HEK293 (cell line): ENCODE measurements at regions not wholly inside any gene's neighbourhood (a gene's known extent, or its start where the extent isn't known, plus 50 kb on each side); places are given as distances from the start of the nearest gene placed in this dataset.

ENCODE experiments used
- CTCF ChIA-PET: fragments of 350-600 bp; formaldehyde crosslinking; extraction: SDS; loops from one replicate; lab custom pipeline; 2021; ENCODE audit warnings: antibody characterized with exemption; lab: Yijun Ruan, JAX
- POLR2A ChIA-PET: fragments of 300-600 bp; formaldehyde crosslinking; extraction: SDS; loops from one replicate; lab custom pipeline; 2020; ENCODE audit warnings: antibody characterized with exemption, inconsistent platforms; lab: Yijun Ruan, JAX
- H3K27ac ChIP-seq: fragments of 200-500 bp; sonication (Bioruptor generic); 2 replicates; pipeline ENCODE4 v1.5.1; 2014; ENCODE audit warnings: low read depth, low read length, control low read depth, inconsistent platforms; ENCODE audit errors: extremely low read depth
- H3K36me3 ChIP-seq, 2 experiments: fragments of 200-500 bp in 1 of 2; sonication (Bioruptor generic) in 1 of 2; 1 replicate in 1 of 2; 2 replicates in 1 of 2; pipeline ENCODE4 v1.5.1; 2014 to 2017; ENCODE audit warnings: inconsistent platforms in 2 of 2, low read length in 2 of 2; ENCODE audit not compliant: control insufficient read depth in 2 of 2, insufficient read depth in 1 of 2
- H3K4me1 ChIP-seq: fragments of 200-500 bp; sonication (Bioruptor generic); 2 replicates; pipeline ENCODE4 v1.5.1; 2014; ENCODE audit warnings: mild to moderate bottlenecking, low read length, inconsistent platforms; ENCODE audit not compliant: control insufficient read depth, insufficient read depth
- H3K4me3 ChIP-seq: 2 replicates; pipeline ENCODE4 v1.5.1; 2011; ENCODE audit warnings: low read depth, mild to moderate bottlenecking, control low read depth, low read length, moderate library complexity
- H3K9me3 ChIP-seq: fragments of 200-500 bp; sonication (Bioruptor generic); 2 replicates; pipeline ENCODE4 v1.5.1; 2014; ENCODE audit warnings: low read depth, low read length, inconsistent platforms; ENCODE audit not compliant: control insufficient read depth, insufficient read depth
- INSM2 ChIP-seq: fragments of 450-650 bp; formaldehyde crosslinking; IDR thresholded peaks from 2 replicates; pipeline ENCODE4 v1.5.1; 2016; ENCODE audit warnings: missing biosample characterization, missing genetic modification characterization
- KLF8 ChIP-seq: fragments of 450-650 bp; formaldehyde crosslinking; IDR thresholded peaks from 2 replicates; pipeline ENCODE4 v1.5.1; 2016; ENCODE audit warnings: missing biosample characterization, missing genetic modification characterization
- MEIS1 ChIP-seq: sonication (generic); formaldehyde crosslinking; IDR thresholded peaks from 2 replicates; pipeline ENCODE4 v1.8.1; 2022; ENCODE audit warnings: missing genetic modification reagents, mild to moderate bottlenecking, borderline replicate concordance
- PRDM6 ChIP-seq: fragments of 450-650 bp; formaldehyde crosslinking; IDR thresholded peaks from 2 replicates; pipeline ENCODE4 v1.5.1; 2017; ENCODE audit warnings: missing biosample characterization, missing genetic modification characterization
- SALL2 ChIP-seq: fragments of 450-650 bp; formaldehyde crosslinking; IDR thresholded peaks from 2 replicates; pipeline ENCODE4 v1.5.0; 2017; ENCODE audit warnings: missing biosample characterization, mild to moderate bottlenecking, missing genetic modification characterization, borderline replicate concordance
- SCRT2 ChIP-seq: fragments of 450-650 bp; formaldehyde crosslinking; IDR thresholded peaks from 2 replicates; pipeline ENCODE4 v1.5.1; 2016; ENCODE audit warnings: missing biosample characterization, missing genetic modification characterization
- ZFP41 ChIP-seq: fragments of 450-650 bp; formaldehyde crosslinking; IDR thresholded peaks from 2 replicates; pipeline ENCODE4 v1.5.1; 2016; ENCODE audit warnings: missing biosample characterization, missing genetic modification characterization, borderline replicate concordance
- ZNF146 ChIP-seq: fragments of 450-650 bp; formaldehyde crosslinking; IDR thresholded peaks from 2 replicates; pipeline ENCODE4 v1.5.1; 2016; ENCODE audit warnings: missing biosample characterization, missing genetic modification characterization
- ZNF548 ChIP-seq: fragments of 450-650 bp; formaldehyde crosslinking; IDR thresholded peaks from 2 replicates; pipeline ENCODE4 v1.5.1; 2016; ENCODE audit warnings: missing biosample characterization, missing genetic modification characterization
- ZNF558 ChIP-seq: fragments of 450-650 bp; formaldehyde crosslinking; IDR thresholded peaks from 2 replicates; pipeline ENCODE4 v1.5.1; 2016; ENCODE audit warnings: missing biosample characterization, missing genetic modification characterization
- ZNF560 ChIP-seq: fragments of 450-650 bp; formaldehyde crosslinking; IDR thresholded peaks from 2 replicates; pipeline ENCODE4 v1.5.1; 2017; ENCODE audit warnings: missing biosample characterization, missing genetic modification characterization, borderline replicate concordance
- ZNF623 ChIP-seq: fragments of 450-650 bp; formaldehyde crosslinking; IDR thresholded peaks from 2 replicates; pipeline ENCODE4 v1.5.1; 2016; ENCODE audit warnings: missing biosample characterization, missing genetic modification characterization
- ZNF658 ChIP-seq: fragments of 450-650 bp; formaldehyde crosslinking; IDR thresholded peaks from 2 replicates; pipeline ENCODE4; 2016; ENCODE audit warnings: missing biosample characterization, missing genetic modification characterization
- ZNF837 ChIP-seq: fragments of 450-650 bp; formaldehyde crosslinking; IDR thresholded peaks from 2 replicates; pipeline ENCODE4 v1.5.1; 2016; ENCODE audit warnings: missing biosample characterization, missing genetic modification characterization
- TF ChIP-seq, protein P1 (sequence below): fragments of 450-650 bp; formaldehyde crosslinking; IDR thresholded peaks from 2 replicates; pipeline ENCODE4 v1.5.1; 2016; ENCODE audit warnings: missing biosample characterization, missing genetic modification characterization
- TF ChIP-seq, protein P2 (sequence below): IDR thresholded peaks from 2 replicates; pipeline ENCODE4 v1.6.1; 2011; ENCODE audit warnings: mild to moderate bottlenecking, low read depth, low read length, borderline replicate concordance
- TF ChIP-seq, protein P3 (sequence below): fragments of 450-650 bp; formaldehyde crosslinking; IDR thresholded peaks from 2 replicates; pipeline ENCODE4 v1.5.1; 2016; ENCODE audit warnings: missing biosample characterization, missing genetic modification characterization
- TF ChIP-seq, protein P4 (sequence below): fragments of 450-650 bp; formaldehyde crosslinking; IDR thresholded peaks from 2 replicates; pipeline ENCODE4 v1.5.1; 2016; ENCODE audit warnings: missing biosample characterization, missing genetic modification characterization, borderline replicate concordance
- TF ChIP-seq, protein P5 (sequence below): fragments of 450-650 bp; formaldehyde crosslinking; IDR thresholded peaks from 2 replicates; pipeline ENCODE4 v1.5.1; 2016; ENCODE audit warnings: missing biosample characterization, missing genetic modification characterization

DNA sequence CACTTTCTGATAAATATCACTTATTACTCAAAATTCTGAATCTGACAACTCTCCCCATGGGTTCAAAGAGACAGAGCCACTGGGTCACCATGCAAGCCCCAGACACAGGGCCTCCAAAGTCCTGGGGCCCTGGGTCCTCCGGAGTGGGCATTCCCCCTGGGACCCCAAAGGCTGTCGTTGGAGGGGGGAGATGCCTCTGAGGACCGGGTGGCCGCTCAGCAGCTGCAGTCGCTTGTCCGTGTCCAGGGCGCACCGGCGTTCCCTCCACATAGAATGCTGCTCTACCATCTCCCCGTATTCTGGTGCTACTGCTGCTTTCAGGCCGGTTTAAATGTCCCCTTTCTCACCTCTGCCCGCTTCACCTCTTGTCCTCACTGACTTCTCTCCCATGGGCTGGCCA lies 246.1 kb downstream of the TEX29 start:
- TF ChIP-seq, protein P1, sequence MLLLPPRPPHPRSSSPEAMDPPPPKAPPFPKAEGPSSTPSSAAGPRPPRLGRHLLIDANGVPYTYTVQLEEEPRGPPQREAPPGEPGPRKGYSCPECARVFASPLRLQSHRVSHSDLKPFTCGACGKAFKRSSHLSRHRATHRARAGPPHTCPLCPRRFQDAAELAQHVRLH: no peak
- TF ChIP-seq, protein P2, sequence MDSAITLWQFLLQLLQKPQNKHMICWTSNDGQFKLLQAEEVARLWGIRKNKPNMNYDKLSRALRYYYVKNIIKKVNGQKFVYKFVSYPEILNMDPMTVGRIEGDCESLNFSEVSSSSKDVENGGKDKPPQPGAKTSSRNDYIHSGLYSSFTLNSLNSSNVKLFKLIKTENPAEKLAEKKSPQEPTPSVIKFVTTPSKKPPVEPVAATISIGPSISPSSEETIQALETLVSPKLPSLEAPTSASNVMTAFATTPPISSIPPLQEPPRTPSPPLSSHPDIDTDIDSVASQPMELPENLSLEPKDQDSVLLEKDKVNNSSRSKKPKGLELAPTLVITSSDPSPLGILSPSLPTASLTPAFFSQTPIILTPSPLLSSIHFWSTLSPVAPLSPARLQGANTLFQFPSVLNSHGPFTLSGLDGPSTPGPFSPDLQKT: no peak
- TF ChIP-seq, protein P3, sequence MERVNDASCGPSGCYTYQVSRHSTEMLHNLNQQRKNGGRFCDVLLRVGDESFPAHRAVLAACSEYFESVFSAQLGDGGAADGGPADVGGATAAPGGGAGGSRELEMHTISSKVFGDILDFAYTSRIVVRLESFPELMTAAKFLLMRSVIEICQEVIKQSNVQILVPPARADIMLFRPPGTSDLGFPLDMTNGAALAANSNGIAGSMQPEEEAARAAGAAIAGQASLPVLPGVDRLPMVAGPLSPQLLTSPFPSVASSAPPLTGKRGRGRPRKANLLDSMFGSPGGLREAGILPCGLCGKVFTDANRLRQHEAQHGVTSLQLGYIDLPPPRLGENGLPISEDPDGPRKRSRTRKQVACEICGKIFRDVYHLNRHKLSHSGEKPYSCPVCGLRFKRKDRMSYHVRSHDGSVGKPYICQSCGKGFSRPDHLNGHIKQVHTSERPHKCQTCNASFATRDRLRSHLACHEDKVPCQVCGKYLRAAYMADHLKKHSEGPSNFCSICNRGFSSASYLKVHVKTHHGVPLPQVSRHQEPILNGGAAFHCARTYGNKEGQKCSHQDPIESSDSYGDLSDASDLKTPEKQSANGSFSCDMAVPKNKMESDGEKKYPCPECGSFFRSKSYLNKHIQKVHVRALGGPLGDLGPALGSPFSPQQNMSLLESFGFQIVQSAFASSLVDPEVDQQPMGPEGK (tag by site-specific recombination): no peak
- TF ChIP-seq ZNF146 (tag by site-specific recombination): no peak
- TF ChIP-seq ZNF837 (tag by site-specific recombination): no peak
- TF ChIP-seq KLF8: no peak
- no peak for TF ChIP-seq INSM2 (tag by site-specific recombination)
- no peak for TF ChIP-seq PRDM6
- TF ChIP-seq, protein P4, sequence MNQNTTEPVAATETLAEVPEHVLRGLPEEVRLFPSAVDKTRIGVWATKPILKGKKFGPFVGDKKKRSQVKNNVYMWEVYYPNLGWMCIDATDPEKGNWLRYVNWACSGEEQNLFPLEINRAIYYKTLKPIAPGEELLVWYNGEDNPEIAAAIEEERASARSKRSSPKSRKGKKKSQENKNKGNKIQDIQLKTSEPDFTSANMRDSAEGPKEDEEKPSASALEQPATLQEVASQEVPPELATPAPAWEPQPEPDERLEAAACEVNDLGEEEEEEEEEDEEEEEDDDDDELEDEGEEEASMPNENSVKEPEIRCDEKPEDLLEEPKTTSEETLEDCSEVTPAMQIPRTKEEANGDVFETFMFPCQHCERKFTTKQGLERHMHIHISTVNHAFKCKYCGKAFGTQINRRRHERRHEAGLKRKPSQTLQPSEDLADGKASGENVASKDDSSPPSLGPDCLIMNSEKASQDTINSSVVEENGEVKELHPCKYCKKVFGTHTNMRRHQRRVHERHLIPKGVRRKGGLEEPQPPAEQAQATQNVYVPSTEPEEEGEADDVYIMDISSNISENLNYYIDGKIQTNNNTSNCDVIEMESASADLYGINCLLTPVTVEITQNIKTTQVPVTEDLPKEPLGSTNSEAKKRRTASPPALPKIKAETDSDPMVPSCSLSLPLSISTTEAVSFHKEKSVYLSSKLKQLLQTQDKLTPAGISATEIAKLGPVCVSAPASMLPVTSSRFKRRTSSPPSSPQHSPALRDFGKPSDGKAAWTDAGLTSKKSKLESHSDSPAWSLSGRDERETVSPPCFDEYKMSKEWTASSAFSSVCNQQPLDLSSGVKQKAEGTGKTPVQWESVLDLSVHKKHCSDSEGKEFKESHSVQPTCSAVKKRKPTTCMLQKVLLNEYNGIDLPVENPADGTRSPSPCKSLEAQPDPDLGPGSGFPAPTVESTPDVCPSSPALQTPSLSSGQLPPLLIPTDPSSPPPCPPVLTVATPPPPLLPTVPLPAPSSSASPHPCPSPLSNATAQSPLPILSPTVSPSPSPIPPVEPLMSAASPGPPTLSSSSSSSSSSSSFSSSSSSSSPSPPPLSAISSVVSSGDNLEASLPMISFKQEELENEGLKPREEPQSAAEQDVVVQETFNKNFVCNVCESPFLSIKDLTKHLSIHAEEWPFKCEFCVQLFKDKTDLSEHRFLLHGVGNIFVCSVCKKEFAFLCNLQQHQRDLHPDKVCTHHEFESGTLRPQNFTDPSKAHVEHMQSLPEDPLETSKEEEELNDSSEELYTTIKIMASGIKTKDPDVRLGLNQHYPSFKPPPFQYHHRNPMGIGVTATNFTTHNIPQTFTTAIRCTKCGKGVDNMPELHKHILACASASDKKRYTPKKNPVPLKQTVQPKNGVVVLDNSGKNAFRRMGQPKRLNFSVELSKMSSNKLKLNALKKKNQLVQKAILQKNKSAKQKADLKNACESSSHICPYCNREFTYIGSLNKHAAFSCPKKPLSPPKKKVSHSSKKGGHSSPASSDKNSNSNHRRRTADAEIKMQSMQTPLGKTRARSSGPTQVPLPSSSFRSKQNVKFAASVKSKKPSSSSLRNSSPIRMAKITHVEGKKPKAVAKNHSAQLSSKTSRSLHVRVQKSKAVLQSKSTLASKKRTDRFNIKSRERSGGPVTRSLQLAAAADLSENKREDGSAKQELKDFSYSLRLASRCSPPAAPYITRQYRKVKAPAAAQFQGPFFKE: no peak
- POLR2A ChIA-PET: no interaction called here
- Histone ChIP-seq H3K4me3 (no peak overlapping the region), H3K9me3 (no peaks in the 10 kb centered on the region), H3K4me1 (no peaks in the 10 kb centered on the region), H3K36me3 (no peaks in the 10 kb centered on the region), H3K27ac (no peak overlapping the region)
- CTCF ChIA-PET: no interaction called here

DNA sequence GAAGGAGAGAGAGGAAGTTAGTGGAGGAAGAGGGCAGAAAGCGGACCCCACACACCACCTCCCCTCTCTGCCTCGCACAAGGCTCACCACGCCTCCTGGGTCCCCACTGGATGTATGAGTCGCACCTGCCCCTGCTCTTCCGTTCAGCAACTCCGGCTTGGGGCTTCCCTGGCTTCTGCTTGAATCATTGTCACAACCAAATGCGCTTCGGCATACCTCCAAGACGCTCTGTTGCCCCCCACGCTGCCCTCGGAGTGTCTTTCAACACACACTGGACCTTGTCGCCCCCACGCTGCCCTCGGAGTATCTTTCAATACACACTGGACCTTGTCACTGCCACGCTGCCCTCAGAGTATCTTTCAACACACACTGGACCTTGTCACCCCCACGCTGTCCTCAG lies 247.2 kb downstream of the TEX29 start:
- Histone ChIP-seq H3K27ac (no peak overlapping the region), H3K9me3 (no peaks in the 10 kb centered on the region), H3K4me1 (no peaks in the 10 kb centered on the region), H3K4me3 (no peak overlapping the region), H3K36me3 (no peaks in the 10 kb centered on the region)
- CTCF ChIA-PET: no interaction called here
- POLR2A ChIA-PET: no interaction called here
- TF ChIP-seq ZFP41 (tag by site-specific recombination): no peak
- no peak for TF ChIP-seq ZNF623 (tag by site-specific recombination)
- no peak for TF ChIP-seq ZNF560 (tag by site-specific recombination)
- TF ChIP-seq, protein P5, sequence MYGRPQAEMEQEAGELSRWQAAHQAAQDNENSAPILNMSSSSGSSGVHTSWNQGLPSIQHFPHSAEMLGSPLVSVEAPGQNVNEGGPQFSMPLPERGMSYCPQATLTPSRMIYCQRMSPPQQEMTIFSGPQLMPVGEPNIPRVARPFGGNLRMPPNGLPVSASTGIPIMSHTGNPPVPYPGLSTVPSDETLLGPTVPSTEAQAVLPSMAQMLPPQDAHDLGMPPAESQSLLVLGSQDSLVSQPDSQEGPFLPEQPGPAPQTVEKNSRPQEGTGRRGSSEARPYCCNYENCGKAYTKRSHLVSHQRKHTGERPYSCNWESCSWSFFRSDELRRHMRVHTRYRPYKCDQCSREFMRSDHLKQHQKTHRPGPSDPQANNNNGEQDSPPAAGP (tag by site-specific recombination): no peak
- TF ChIP-seq MEIS1: no peak
- TF ChIP-seq SALL2 (tag by site-specific recombination): no peak
- no peak for TF ChIP-seq SCRT2 (tag by site-specific recombination)
- no peak for TF ChIP-seq ZNF658
- no peak for TF ChIP-seq ZNF558 (tag by site-specific recombination)
- no peak for TF ChIP-seq ZNF548 (tag by site-specific recombination)
